GM23338 (cell line): ENCODE measurements at regions not wholly inside any gene's neighbourhood (a gene's known extent, or its start where the extent isn't known, plus 50 kb on each side); places are given as distances from the start of the nearest gene placed in this dataset.

ENCODE experiments used
- CREB1 ChIP-seq: fragments of 250-450 bp; sonication (Bioruptor Pico); IDR thresholded peaks from 2 replicates; pipeline ENCODE4 v1.5.0; 2020; ENCODE audit warnings: low read depth, mild to moderate bottlenecking, moderate library complexity
- EZH2 ChIP-seq: fragments of 200-600 bp; sonication (generic); IDR thresholded peaks from one replicate; pipeline ENCODE4 v1.8.0; 2017; ENCODE audit warnings: antibody characterized with exemption, mild to moderate bottlenecking, low read depth; ENCODE audit not compliant: unreplicated experiment
- EZH2phosphoT487 ChIP-seq: fragments of 200-600 bp; sonication (generic); IDR thresholded peaks from one replicate; pipeline ENCODE4 v1.8.1; 2018; ENCODE audit warnings: antibody characterized with exemption; ENCODE audit not compliant: unreplicated experiment
- NANOG ChIP-seq: IDR thresholded peaks from 2 replicates; pipeline ENCODE4 v1.6.1; 2016; ENCODE audit warnings: antibody characterized with exemption, borderline replicate concordance
- REST ChIP-seq: IDR thresholded peaks from one replicate; pipeline ENCODE4 v1.6.1; 2018; ENCODE audit warnings: antibody characterized with exemption; ENCODE audit not compliant: unreplicated experiment
- ZNF462 ChIP-seq: fragments of 250-450 bp; sonication (Bioruptor Pico); IDR thresholded peaks from 2 replicates; pipeline ENCODE4 v1.5.0; 2020; ENCODE audit warnings: mild to moderate bottlenecking, moderate library complexity

- no peak for TF ChIP-seq ZNF462 (CRISPR knock-in tag)
- TF ChIP-seq NANOG: no peak
- TF ChIP-seq CREB1: no peak
- TF ChIP-seq REST: no peak
- no peak for TF ChIP-seq EZH2phosphoT487
- no peak for TF ChIP-seq EZH2
Observed at GRCh38 chr15:77540312-77541060, 92.2 kb downstream of the LINGO1 start (continued).
